Ascending aorta (tissue), 2 donors: ENCODE measurements at regions not wholly inside any gene's neighbourhood (a gene's known extent, or its start where the extent isn't known, plus 50 kb on each side); places are given as distances from the start of the nearest gene placed in this dataset.
A peak's percentile ranks its signal among the peaks of the same experiment; 100 is the strongest.
"Not testable (repeated sequence)": the region's sequence is repeated elsewhere in the genome, so short reads cannot be mapped to it uniquely, and the experiment has no call there.

Experiments
- DNase-seq, 2 donors: peaks; one replicate each; pipeline ENCODE4 v3.0.0-alpha.2; 2019; ENCODE audit warnings: low spot score in 2 of 2
- H3K27ac ChIP-seq, 2 donors: fragments of 200-600 bp; sonication (generic); one replicate each; pipeline ENCODE4 v1.5.1; 2016 to 2017; ENCODE audit warnings: mild to moderate bottlenecking in 1 of 2
- H3K27me3 ChIP-seq: fragments of 200-600 bp; sonication (generic); one replicate; pipeline ENCODE4 v1.5.1; 2017
- H3K36me3 ChIP-seq, 2 donors: fragments of 200-600 bp; sonication (generic); one replicate each; pipeline ENCODE4 v1.5.1; 2016
- H3K4me1 ChIP-seq, 2 donors: fragments of 200-600 bp; sonication (generic); one replicate each; pipeline ENCODE4 v1.5.1; 2016 to 2017; ENCODE audit warnings: mild to moderate bottlenecking in 1 of 2
- H3K4me3 ChIP-seq, 2 donors: fragments of 200-600 bp; sonication (generic); one replicate each; pipeline ENCODE4 v1.5.1; 2016 to 2017; ENCODE audit warnings: mild to moderate bottlenecking in 1 of 2
- H3K9me3 ChIP-seq, 2 donors: fragments of 200-600 bp; sonication (generic); one replicate each; pipeline ENCODE4 v1.5.1; 2016
- CTCF ChIP-seq, 3 experiments: fragments of 200-600 bp in 2 of 3; fragments of 450-650 bp in 1 of 3; sonication (generic) in 2 of 3; IDR thresholded peaks; one replicate each; pipeline ENCODE4 v1.5.1; 2016 to 2019; ENCODE audit warnings: antibody characterized with exemption in 3 of 3, mild to moderate bottlenecking in 1 of 3, moderate library complexity in 1 of 3
- intact Hi-C: fragments of 100-400 bp; cut with DNase I; formaldehyde crosslinking; loops from one replicate; pipeline ENCODE4 v1.15.1; 2023

GRCh38 chr1:204780630-204781029, 90.0 kb upstream of the NFASC start:
- no peaks in the 10 kb centered on the region for H3K36me3 ChIP-seq
- TF ChIP-seq CTCF (IDR thresholded peaks at IDR 0.05), result no peak
- no peak overlapping the region for H3K27ac ChIP-seq
- intact Hi-C loops, result no loop called here
- no peaks in the 10 kb centered on the region for H3K9me3 ChIP-seq
- no peaks in the 10 kb centered on the region for H3K27me3 ChIP-seq
- H3K4me1 ChIP-seq, result no peaks in the 10 kb centered on the region
- DNase-seq, result no peak
- no peak overlapping the region for H3K4me3 ChIP-seq

- intact Hi-C loops, result no loop called here
- H3K36me3 ChIP-seq, result no peaks in the 10 kb centered on the region
- no peaks in the 10 kb centered on the region for H3K27me3 ChIP-seq
- no peaks in the 10 kb centered on the region for H3K9me3 ChIP-seq
- no peaks in the 10 kb centered on the region for H3K4me1 ChIP-seq
- H3K27ac ChIP-seq, result no peak overlapping the region
- H3K4me3 ChIP-seq, result no peak overlapping the region
- DNase-seq, result no peak
- no peak for TF ChIP-seq CTCF (IDR thresholded peaks at IDR 0.05)
These were observed 88.5 kb upstream of the NFASC start for GRCh38 chr1:204782118-204782700.

DNA sequence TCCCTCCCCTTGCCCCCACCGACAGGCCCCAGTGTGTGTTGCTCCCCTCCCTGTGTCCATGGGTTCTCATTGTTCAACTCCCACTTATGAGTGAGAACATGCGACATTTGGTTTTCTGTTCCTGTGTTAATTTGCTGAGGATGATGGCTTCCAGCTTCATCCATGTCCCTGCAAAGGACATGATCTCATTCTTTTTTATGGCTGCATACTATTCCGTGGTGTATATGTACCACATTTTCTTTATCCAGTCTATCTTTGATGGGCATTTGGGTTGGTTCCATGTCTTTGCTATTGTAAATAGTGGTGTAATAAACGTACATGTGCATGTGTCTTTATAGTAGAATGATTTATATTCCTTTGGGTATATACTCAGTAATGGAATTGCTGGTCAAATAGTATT, 85.6 kb upstream of the NFASC start:
- H3K4me1 ChIP-seq, H3K36me3 ChIP-seq, H3K27ac ChIP-seq, H3K27me3 ChIP-seq, DNase-seq, H3K4me3 ChIP-seq, intact Hi-C loops, H3K9me3 ChIP-seq: not testable (repeated sequence)

DNA sequence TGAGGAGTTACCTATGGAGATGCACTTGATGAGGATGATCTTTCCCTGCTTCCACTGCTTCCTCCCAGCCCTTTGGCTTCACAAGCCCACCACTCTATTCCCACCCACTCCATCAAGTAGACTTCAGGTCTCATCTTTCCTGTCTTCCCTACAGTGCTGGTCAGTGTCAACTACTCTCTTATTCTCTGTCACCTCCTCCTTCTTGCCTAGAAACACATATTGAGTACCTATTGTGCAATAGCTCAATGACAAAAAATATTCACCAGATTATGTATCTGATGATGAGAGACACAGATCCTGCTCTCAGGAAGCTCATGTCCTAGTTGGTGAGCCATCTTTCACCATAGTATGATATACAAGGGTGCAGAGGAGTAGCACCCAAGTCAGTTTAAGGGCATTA, 82.2 kb upstream of the NFASC start:
- Histone ChIP-seq H3K4me3 (no peak overlapping the region), H3K4me1 (no peaks in the 10 kb centered on the region), H3K27me3 (no peaks in the 10 kb centered on the region), H3K27ac (no peak overlapping the region), H3K9me3 (no peaks in the 10 kb centered on the region), H3K36me3 (no peaks in the 10 kb centered on the region)
- DNase-seq, result no peak
- no peak for TF ChIP-seq CTCF (IDR thresholded peaks at IDR 0.05)
- intact Hi-C loops, result no loop called here

DNA sequence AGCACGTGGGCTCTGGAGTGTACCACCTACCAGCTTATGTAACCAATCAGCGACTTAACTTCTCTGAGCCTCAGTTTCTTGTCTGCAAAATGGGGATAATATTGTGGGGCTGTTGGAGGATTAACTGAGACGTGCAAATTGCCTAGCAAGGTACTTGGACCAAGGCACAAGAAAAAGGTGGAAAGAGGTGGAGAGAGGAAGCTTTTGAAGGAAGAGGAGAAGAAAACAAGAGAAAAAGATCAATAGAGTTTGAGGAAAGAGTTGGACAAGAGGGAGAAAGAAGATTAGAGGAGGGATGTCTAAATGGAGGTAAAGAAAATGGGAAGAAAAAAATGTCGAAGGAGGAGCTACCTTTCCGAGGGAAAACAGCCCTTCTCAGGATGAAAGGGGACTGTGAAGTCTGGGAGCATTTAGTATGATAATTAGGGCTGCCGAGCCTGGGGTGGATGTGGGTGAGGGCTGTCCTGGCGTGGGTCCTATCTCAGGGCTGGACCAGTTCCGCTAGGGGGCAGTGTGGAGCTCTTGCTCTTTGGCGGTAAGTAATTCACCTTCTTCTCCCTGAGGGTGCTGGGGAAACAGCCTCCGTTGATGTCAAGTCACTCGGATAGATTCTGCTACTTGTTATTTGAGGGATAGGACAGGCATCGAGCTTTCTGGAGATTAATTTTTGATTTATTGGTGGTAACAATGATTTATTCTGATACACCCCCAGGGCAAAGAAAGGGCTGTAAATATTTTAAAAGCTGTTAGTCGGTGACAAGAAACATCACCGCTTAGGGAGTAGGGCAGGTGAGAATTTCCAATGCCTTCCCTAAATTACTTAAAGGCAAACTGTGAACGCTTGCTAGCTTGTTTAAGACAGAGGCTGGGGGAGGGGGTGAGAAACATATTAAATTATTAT, 79.0 kb upstream of the NFASC start:
- Histone ChIP-seq H3K4me3 (no peak overlapping the region), H3K9me3 (no peaks in the 10 kb centered on the region), H3K36me3 (no peaks in the 10 kb centered on the region), H3K27me3 (no peaks in the 10 kb centered on the region), H3K4me1 (no peaks in the 10 kb centered on the region), H3K27ac (no peak overlapping the region)
- TF ChIP-seq CTCF (IDR thresholded peaks at IDR 0.05), result peak in 2 of 3 experiments; percentile 47 to 56
- intact Hi-C loops, result no loop called here
- DNase-seq, result peak in 1 of 2 donors; percentile 69

- no peak for DNase-seq
- intact Hi-C loops, result no loop called here
- H3K27ac ChIP-seq, result no peak overlapping the region
These were observed 78.3 kb upstream of the NFASC start for GRCh38 chr1:204792354-204792692.

More at GRCh38 chr1:204792354-204792692, 78.3 kb upstream of the NFASC start:
- Histone ChIP-seq H3K4me3 (no peak overlapping the region), H3K4me1 (no peaks in the 10 kb centered on the region), H3K36me3 (no peaks in the 10 kb centered on the region), H3K27me3 (no peaks in the 10 kb centered on the region), H3K9me3 (no peaks in the 10 kb centered on the region)
- TF ChIP-seq CTCF (IDR thresholded peaks at IDR 0.05), result no peak
